ENCODE measurements at regions not wholly inside any gene's neighbourhood (a gene's known extent, or its start where the extent isn't known, plus 50 kb on each side); places are given as distances from the start of the nearest gene placed in this dataset.

DNA sequence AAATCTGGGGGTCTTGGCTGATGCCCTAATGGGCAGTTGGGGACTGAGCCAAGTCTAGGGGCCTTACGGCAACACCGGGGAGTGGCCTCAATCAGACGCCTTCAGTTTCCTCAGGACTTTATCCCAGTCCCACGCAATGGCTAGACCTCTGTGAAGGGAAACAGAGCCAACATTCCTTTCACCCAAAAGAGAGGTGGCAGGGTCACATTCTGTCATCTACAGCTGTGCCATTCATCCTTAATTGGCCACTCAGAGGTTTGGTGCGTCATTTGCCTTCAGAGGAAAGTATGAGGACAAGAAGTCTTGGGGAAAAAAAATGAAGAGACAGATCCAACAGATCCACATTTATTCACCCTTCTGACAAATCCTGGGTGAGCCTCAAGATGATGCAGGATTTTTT is 166.9 kb upstream of the AVPR1A start:
- H3K9me2 ChIP-seq (ENCODE audit: low read depth, low read length), result no peaks in the 10 kb centered on the region
- no peaks in the 10 kb centered on the region for H3K9me3 ChIP-seq (ENCODE audit: low read length)
- H2AFZ ChIP-seq (ENCODE audit: low read length), result no peak overlapping the region
- H3K9ac ChIP-seq (ENCODE audit: low read length), result no peak overlapping the region
- H3K4me2 ChIP-seq (ENCODE audit: low read length), result no peak overlapping the region
- no peaks in the 10 kb centered on the region for H3K4me1 ChIP-seq (ENCODE audit: insufficient read depth, low read length, severe bottlenecking)
- no peaks in the 10 kb centered on the region for H3K36me3 ChIP-seq (ENCODE audit: insufficient read depth, low read length)
- no peaks in the 10 kb centered on the region for H3K27me3 ChIP-seq (ENCODE audit: insufficient read depth, low read length)
- H3F3A ChIP-seq (ENCODE audit: insufficient read depth, low read length), result no peaks in the 10 kb centered on the region
- no peak for TF ChIP-seq EZH2 (IDR thresholded peaks at IDR 0.05; ENCODE audit: borderline replicate concordance, low read length)
- TF ChIP-seq, protein P1, sequence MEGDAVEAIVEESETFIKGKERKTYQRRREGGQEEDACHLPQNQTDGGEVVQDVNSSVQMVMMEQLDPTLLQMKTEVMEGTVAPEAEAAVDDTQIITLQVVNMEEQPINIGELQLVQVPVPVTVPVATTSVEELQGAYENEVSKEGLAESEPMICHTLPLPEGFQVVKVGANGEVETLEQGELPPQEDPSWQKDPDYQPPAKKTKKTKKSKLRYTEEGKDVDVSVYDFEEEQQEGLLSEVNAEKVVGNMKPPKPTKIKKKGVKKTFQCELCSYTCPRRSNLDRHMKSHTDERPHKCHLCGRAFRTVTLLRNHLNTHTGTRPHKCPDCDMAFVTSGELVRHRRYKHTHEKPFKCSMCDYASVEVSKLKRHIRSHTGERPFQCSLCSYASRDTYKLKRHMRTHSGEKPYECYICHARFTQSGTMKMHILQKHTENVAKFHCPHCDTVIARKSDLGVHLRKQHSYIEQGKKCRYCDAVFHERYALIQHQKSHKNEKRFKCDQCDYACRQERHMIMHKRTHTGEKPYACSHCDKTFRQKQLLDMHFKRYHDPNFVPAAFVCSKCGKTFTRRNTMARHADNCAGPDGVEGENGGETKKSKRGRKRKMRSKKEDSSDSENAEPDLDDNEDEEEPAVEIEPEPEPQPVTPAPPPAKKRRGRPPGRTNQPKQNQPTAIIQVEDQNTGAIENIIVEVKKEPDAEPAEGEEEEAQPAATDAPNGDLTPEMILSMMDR (IDR thresholded peaks at IDR 0.05; ENCODE audit: low read length), result no peak
- H3K79me2 ChIP-seq (ENCODE audit: insufficient read depth, low read length), result no peaks in the 10 kb centered on the region
- no peaks in the 10 kb centered on the region for H4K20me1 ChIP-seq (ENCODE audit: insufficient read depth, low read length)
- H3K27ac ChIP-seq (ENCODE audit: low read depth, low read length, poor library complexity, severe bottlenecking), result no peak overlapping the region
- no peak overlapping the region for H3K4me3 ChIP-seq (ENCODE audit: low read depth, low read length, poor library complexity, severe bottlenecking)

- TF ChIP-seq, protein P1 (IDR thresholded peaks at IDR 0.05; ENCODE audit: low read length), result no peak
- no peak for TF ChIP-seq EZH2 (IDR thresholded peaks at IDR 0.05; ENCODE audit: borderline replicate concordance, low read length)
- H3K9ac ChIP-seq (ENCODE audit: low read length), result no peak overlapping the region
- H3F3A ChIP-seq (ENCODE audit: insufficient read depth, low read length), result no peaks in the 10 kb centered on the region
- no peak overlapping the region for H3K27ac ChIP-seq (ENCODE audit: low read depth, low read length, poor library complexity, severe bottlenecking)
- no peaks in the 10 kb centered on the region for H3K9me2 ChIP-seq (ENCODE audit: low read depth, low read length)
- H3K9me3 ChIP-seq (ENCODE audit: low read length), result no peaks in the 10 kb centered on the region
- no peak overlapping the region for H3K4me3 ChIP-seq (ENCODE audit: low read depth, low read length, poor library complexity, severe bottlenecking)
- no peak overlapping the region for H3K4me2 ChIP-seq (ENCODE audit: low read length)
- H3K36me3 ChIP-seq (ENCODE audit: insufficient read depth, low read length), result no peaks in the 10 kb centered on the region
- no peaks in the 10 kb centered on the region for H3K4me1 ChIP-seq (ENCODE audit: insufficient read depth, low read length, severe bottlenecking)
- H4K20me1 ChIP-seq (ENCODE audit: insufficient read depth, low read length), result no peaks in the 10 kb centered on the region
- no peaks in the 10 kb centered on the region for H3K79me2 ChIP-seq (ENCODE audit: insufficient read depth, low read length)
- no peak overlapping the region for H2AFZ ChIP-seq (ENCODE audit: low read length)
- H3K27me3 ChIP-seq (ENCODE audit: insufficient read depth, low read length), result no peaks in the 10 kb centered on the region
These were observed 166.4 kb upstream of the AVPR1A start for GRCh38 chr12:63317286-63317846.

DNA sequence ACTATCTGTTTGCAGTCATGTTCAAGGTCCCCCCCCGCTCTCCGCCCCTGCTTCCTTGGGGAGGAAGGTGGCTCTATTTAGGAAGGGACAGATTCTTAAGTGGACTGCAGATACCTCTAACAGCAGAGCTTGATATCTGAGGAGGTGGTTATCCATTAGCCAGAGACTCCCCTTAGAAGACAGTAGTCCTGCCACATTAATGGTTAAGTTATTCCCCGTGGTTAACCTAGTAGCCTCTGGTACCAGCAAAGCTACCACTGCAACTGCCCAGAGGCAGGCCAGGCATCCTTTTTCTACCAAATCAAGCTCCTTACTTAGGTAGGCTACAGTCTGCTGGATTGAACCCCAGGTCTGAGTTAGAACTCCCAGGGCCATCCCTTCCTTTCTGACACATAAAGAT is 162.1 kb upstream of the AVPR1A start:
- Histone ChIP-seq H3K4me1 (ENCODE audit: insufficient read depth, low read length, severe bottlenecking) (no peaks in the 10 kb centered on the region), H3K27ac (ENCODE audit: low read depth, low read length, poor library complexity, severe bottlenecking) (no peak overlapping the region), H3K9me3 (ENCODE audit: low read length) (no peaks in the 10 kb centered on the region), H4K20me1 (ENCODE audit: insufficient read depth, low read length) (no peaks in the 10 kb centered on the region), H2AFZ (ENCODE audit: low read length) (no peak overlapping the region), H3K4me2 (ENCODE audit: low read length) (no peak overlapping the region), H3F3A (ENCODE audit: insufficient read depth, low read length) (no peaks in the 10 kb centered on the region), H3K27me3 (ENCODE audit: insufficient read depth, low read length) (no peaks in the 10 kb centered on the region), H3K79me2 (ENCODE audit: insufficient read depth, low read length) (no peaks in the 10 kb centered on the region), H3K4me3 (ENCODE audit: low read depth, low read length, poor library complexity, severe bottlenecking) (no peak overlapping the region), H3K9ac (ENCODE audit: low read length) (no peak overlapping the region), H3K9me2 (ENCODE audit: low read depth, low read length) (no peaks in the 10 kb centered on the region), H3K36me3 (ENCODE audit: insufficient read depth, low read length) (no peaks in the 10 kb centered on the region)
- TF ChIP-seq, protein P1 (IDR thresholded peaks at IDR 0.05; ENCODE audit: low read length), result no peak
- no peak for TF ChIP-seq EZH2 (IDR thresholded peaks at IDR 0.05; ENCODE audit: borderline replicate concordance, low read length)
